ENCODE measurements at regions not wholly inside any gene's neighbourhood (a gene's known extent, or its start where the extent isn't known, plus 50 kb on each side); places are given as distances from the start of the nearest gene placed in this dataset.

- no peaks in the 10 kb centered on the region for H3K36me3 ChIP-seq (ENCODE audit: insufficient read depth in 1 of 2, low read depth in 1 of 2)
- H3K4me3 ChIP-seq = no peak overlapping the region
- no peaks in the 10 kb centered on the region for H3K4me1 ChIP-seq
- no peak overlapping the region for H3K27ac ChIP-seq
- WGBS, 3 donors = 60 to 74% (median 72%) methylated on average over 3 of the region's 3 CpGs
- no peaks in the 10 kb centered on the region for H3K9me3 ChIP-seq
- DNase-seq (no peak), ATAC-seq (no peak)
- H3K27me3 ChIP-seq (ENCODE audit: insufficient read depth in 3 of 3, low read length in 2 of 3) = no peaks in the 10 kb centered on the region
- no peak for TF ChIP-seq CTCF (IDR thresholded peaks at IDR 0.05)
- intact Hi-C loops (cut with DNase I) = no loop called here
Measured at GRCh38 chr3:70823622-70824021, 511.2 kb upstream of the MDFIC2 start.

- intact Hi-C loops (cut with DNase I) = no loop called here
- Histone ChIP-seq H3K4me1 (no peaks in the 10 kb centered on the region), H3K36me3 (ENCODE audit: insufficient read depth in 1 of 2, low read depth in 1 of 2) (no peaks in the 10 kb centered on the region), H3K4me3 (no peak overlapping the region), H3K27me3 (ENCODE audit: insufficient read depth in 3 of 3, low read length in 2 of 3) (no peaks in the 10 kb centered on the region), H3K27ac (no peak overlapping the region), H3K9me3 (no peaks in the 10 kb centered on the region)
- no peak for TF ChIP-seq CTCF (IDR thresholded peaks at IDR 0.05)
- DNase-seq (no peak), ATAC-seq (no peak)
- WGBS, 3 donors = 75 to 76% (median 75%) methylated on average over 7 of the region's 7 CpGs
Measured at GRCh38 chr3:70822669-70823068, 510.2 kb upstream of the MDFIC2 start.

GRCh38 chr3:70821602-70822001 is 509.2 kb upstream of the MDFIC2 start:
- DNase-seq (no peak), ATAC-seq (no peak)
- intact Hi-C loops (cut with DNase I) = no loop called here
- Histone ChIP-seq H3K9me3 (no peaks in the 10 kb centered on the region), H3K4me3 (no peak overlapping the region), H3K27me3 (ENCODE audit: insufficient read depth in 3 of 3, low read length in 2 of 3) (no peaks in the 10 kb centered on the region), H3K27ac (no peak overlapping the region), H3K4me1 (no peaks in the 10 kb centered on the region), H3K36me3 (ENCODE audit: insufficient read depth in 1 of 2, low read depth in 1 of 2) (no peaks in the 10 kb centered on the region)
- 92 to 95% (median 92%) methylated on average over 4 of the region's 4 CpGs for WGBS, 3 donors
- no peak for TF ChIP-seq CTCF (IDR thresholded peaks at IDR 0.05)

GRCh38 chr3:70820397-70820796 is 508.0 kb upstream of the MDFIC2 start:
- H3K36me3 ChIP-seq (ENCODE audit: insufficient read depth in 1 of 2, low read depth in 1 of 2) = no peaks in the 10 kb centered on the region
- no peaks in the 10 kb centered on the region for H3K27me3 ChIP-seq (ENCODE audit: insufficient read depth in 3 of 3, low read length in 2 of 3)
- H3K4me1 ChIP-seq = no peaks in the 10 kb centered on the region
- TF ChIP-seq CTCF (IDR thresholded peaks at IDR 0.05) = no peak
- H3K4me3 ChIP-seq = no peak overlapping the region
- no peak overlapping the region for H3K27ac ChIP-seq
- H3K9me3 ChIP-seq = no peaks in the 10 kb centered on the region
- ATAC-seq = no peak
- intact Hi-C loops (cut with DNase I) = no loop called here
- 35 to 79% (median 59%) methylated on average over 1 of the region's 1 CpG for WGBS, 3 donors
- no peak for DNase-seq

- Histone ChIP-seq H3K4me3 (no peak overlapping the region), H3K9me3 (no peaks in the 10 kb centered on the region), H3K36me3 (ENCODE audit: insufficient read depth in 1 of 2, low read depth in 1 of 2) (no peaks in the 10 kb centered on the region), H3K4me1 (no peaks in the 10 kb centered on the region), H3K27ac (no peak overlapping the region), H3K27me3 (ENCODE audit: insufficient read depth in 3 of 3, low read length in 2 of 3) (no peaks in the 10 kb centered on the region)
- no peak for TF ChIP-seq CTCF (IDR thresholded peaks at IDR 0.05)
- no peak for ATAC-seq
- intact Hi-C loops (cut with DNase I) = no loop called here
- DNase-seq = no peak
- WGBS, 3 donors = 61 to 98% (median 85%) methylated on average over 2 of the region's 2 CpGs
Measured at GRCh38 chr3:70818145-70818544, 505.7 kb upstream of the MDFIC2 start.
